Hindlimb muscle (tissue), 1 donor: ENCODE measurements at regions not wholly inside any gene's neighbourhood (a gene's known extent, or its start where the extent isn't known, plus 50 kb on each side); places are given as distances from the start of the nearest gene placed in this dataset.
"Not testable (repeated sequence)": the region's sequence is repeated elsewhere in the genome, so short reads cannot be mapped to it uniquely, and the experiment has no call there.

Experiments used
- DNase-seq: peaks from one replicate; pipeline ENCODE4 v3.0.0-alpha.2; 2013

- no peak for DNase-seq
Measured at GRCh38 chr2:236375973-236376476, 111.8 kb upstream of the ASB18 start.

- no peak for DNase-seq
Measured at GRCh38 chr2:236376566-236377244, 112.5 kb upstream of the ASB18 start.

DNA sequence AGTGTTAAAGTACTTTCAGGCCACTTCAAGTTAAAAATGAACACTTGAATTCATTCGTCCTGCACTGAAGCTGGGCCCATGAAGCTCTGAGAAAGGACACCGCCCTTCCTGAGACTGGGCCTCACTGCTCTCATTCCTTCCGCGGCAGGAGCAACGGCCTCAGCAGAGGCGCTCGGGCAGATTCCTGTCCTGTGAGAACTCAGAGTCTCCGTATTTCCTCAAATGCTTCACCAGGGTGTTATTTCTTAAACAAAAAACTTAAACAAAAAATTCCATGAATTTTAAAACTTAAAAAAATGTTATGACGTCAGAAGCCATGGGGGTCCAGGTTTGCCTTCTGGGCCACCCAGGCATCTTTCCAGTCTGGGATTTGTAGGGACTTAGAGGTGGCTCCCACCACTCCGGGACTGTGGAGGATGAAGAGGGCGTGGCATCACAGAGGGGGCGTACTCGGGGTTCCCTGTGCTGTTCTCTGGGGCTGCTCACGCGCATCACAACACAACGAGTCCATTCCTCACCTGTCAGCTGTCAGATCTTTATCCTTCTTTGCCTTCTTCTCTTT, 115.9 kb upstream of the ASB18 start:
- DNase-seq = no peak

DNA sequence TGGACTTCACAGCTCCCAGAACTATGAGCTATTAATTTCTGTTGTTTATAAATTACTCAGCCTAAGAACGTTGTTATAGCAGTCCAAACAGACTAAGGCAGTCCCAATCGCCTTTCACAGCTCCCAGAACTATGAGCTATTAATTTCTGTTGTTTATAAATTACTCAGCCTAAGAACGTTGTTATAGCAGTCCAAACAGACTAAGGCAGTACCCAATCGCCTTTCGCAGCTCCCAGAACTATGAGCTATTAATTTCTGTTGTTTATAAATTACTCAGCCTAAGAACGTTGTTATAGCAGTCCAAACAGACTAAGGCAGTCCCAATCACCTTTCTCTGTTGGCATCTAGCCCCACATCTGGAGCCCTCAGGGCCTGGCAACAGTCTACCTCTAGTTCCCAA, 117.0 kb upstream of the ASB18 start:
- not testable (repeated sequence) for DNase-seq

GRCh38 chr2:236389284-236390216, 125.3 kb upstream of the ASB18 start:
- not testable (repeated sequence) for DNase-seq

GRCh38 chr2:236393101-236393500, 128.9 kb upstream of the ASB18 start:
- DNase-seq = no peak

- DNase-seq = no peak
Measured at GRCh38 chr2:236393581-236393980, 129.4 kb upstream of the ASB18 start.

GRCh38 chr2:236394571-236394970, 130.4 kb upstream of the ASB18 start:
- DNase-seq = no peak

DNA sequence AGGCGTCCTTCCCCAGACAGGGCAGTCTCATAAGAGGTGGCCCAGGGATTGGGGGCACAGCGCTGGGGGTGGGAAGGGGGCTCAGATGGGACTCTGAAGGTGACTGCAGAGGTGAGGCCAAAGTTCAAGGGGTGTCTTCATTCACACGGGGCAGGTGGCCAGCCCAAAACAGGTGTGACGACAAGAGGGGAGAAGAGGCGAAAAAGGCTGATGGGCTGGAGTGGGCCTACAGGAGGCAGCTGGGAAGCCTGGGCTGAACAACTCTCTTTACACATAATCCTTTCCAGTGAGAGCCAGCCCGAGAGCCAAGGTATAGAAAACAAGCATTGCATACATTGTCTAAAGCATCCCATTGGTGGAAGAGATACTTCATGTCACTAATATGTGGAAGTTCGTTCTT, 130.9 kb upstream of the ASB18 start:
- no peak for DNase-seq

DNA sequence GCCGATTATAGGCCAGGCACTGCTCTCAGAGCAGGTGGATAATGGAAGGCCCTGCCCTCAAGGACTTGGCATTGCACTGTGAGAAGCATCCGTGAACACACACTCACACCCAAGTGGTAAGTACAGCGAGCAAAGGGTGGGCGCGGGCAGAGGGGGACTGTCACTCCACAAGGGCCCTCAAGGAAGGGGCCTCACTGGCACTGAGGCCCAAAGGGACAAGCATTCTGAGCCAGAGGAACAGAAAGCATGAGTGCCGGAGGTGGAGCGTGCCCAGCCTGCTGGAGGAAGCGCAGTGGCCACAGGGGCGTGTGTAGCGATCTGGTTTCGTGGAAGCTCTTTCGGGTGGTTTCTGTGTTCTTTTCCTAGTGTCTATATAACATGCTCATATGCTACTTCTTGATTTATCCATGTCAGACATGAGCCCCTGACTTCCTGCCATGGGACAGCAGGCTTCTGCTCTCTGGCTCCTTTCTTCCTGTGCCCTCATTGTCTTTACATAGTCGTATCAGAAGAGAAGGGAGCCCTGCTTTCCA, 132.7 kb upstream of the ASB18 start:
- no peak for DNase-seq

GRCh38 chr2:236397681-236398080, 133.5 kb upstream of the ASB18 start:
- DNase-seq = no peak

DNA sequence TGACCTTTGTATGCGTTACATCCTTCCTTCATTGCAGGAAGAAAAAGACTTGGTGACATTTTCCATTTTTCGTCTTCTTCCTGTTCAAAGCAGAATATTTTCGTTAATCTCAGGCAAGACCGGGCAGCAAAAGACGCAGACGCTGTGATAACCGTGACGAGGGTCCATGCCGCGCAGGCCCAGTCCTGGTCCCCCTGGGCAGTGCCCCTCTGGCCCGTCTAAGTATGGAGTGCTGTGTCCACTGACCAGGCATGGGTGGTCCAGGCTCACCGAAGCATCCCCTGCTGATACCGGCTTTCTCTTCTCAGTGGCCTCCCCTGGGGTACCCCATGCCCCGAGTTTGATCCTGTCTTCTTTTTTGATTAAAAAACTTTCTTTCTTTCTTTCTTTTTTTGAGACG, 135.2 kb upstream of the ASB18 start:
- DNase-seq = no peak

DNA sequence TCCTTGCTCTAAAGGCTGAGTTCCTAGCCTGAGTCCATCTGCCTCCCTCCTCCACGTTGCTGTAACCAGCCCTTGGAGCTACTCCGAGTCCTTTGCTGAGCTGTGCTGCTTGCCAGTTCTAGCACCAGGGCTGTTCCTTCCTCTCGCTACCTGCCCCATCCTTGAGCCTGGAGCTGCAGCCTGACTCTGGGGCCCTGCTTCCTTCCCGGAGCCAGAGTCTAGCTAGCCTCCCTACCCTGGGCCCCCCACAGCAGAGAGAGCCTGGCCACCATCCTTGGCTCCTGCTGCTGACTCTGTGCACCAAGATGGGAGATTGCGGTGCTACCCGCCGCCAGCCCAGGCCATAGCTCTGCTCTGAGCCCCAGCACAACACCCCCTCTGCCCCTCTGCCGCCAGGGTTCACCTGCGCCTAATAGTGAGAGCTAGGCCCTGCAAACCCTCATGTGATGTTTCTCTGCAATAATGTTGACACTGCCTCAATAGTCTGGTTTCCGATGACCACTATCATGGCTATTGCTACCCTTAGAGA, 135.9 kb upstream of the ASB18 start:
- DNase-seq = no peak

DNA sequence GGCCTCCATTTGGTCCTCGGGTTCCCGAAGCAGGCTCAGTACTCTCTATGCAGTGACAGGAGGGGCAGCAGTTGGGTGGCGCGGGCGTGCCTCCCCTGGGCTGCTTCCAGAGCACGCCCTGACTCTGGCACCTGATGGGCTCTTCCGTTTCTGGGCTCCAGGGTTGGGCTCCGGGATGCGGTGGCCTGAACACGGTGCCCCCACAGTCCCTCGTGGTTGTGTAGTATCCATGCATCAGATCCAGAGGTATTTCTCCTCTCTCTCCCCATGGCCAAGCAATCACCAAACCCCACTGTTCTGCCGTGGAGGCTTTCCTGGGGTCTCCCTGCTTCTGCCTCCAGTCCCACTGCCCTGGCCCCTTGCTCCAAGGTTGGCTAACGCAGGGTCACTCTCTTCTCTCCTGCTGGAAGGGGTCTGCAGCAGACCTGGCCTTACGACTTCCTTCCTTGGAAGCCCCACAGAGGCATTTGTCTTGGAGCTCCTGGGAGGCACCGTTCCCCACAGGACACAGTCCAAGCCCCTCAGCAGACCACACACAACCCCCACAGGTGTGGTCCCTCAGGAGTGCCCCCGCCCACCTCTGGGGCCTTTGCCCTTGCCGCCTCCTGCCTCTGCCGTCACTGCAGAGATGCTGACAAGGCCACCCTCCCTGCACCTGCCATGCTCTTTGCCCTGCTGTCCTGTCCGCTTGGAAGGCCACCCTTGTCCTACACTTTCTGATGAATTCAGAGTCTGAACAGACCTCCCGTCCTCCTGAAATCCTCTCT, 136.6 kb upstream of the ASB18 start:
- DNase-seq = no peak

- no peak for DNase-seq
Measured at GRCh38 chr2:236402033-236402790, 138.0 kb upstream of the ASB18 start.

GRCh38 chr2:236403125-236403524, 138.9 kb upstream of the ASB18 start:
- DNase-seq = no peak

- no peak for DNase-seq
Measured at GRCh38 chr2:236403811-236404210, 139.6 kb upstream of the ASB18 start.

GRCh38 chr2:236404346-236404745, 140.1 kb upstream of the ASB18 start:
- DNase-seq = no peak

DNA sequence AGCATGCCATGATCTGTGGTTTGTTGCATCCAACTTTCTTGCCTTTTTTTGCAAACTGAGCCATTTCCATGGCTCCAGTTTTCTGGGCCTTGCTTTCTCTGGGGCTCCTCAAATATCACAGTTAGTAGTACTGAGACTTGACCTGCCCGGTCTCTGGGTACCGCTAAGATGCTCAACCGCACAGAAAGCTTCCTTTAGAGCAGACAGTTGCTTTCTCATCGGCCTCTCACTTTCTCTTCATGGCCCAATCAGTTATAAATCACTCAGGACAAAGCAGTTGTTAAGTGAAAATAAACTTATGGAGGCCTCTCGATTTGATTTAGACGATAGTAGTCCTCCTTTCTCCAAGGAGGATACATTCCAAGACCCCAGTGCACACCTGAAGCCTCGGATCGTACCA, 141.2 kb upstream of the ASB18 start:
- DNase-seq = no peak

- DNase-seq = no peak
Measured at GRCh38 chr2:236408090-236408489, 143.9 kb upstream of the ASB18 start.

GRCh38 chr2:236408786-236409185, 144.6 kb upstream of the ASB18 start:
- DNase-seq = no peak
